ENCODE measurements at regions not wholly inside any gene's neighbourhood (a gene's known extent, or its start where the extent isn't known, plus 50 kb on each side); places are given as distances from the start of the nearest gene placed in this dataset.

DNA sequence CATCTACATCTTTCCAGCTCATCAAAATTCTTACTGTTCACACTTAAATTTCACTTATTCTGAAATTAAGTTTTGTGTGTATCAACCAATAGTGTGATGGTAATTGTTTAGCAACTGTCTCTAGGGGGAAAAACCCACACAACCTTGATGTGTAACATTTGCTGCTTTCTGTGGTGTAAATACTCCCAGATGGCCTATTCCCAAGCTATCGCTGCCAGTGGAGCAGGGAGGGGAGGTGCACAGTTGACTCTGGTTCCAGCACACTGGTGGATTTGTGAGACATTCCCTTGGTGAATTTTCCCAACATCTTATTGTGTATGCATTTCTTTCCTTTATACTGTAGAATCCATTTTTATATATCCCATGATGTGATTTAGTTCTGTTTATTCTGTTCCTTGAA is 275.9 kb upstream of the SHH start (continued):
- no peak for TF ChIP-seq EZH2 (IDR thresholded peaks at IDR 0.05; ENCODE audit: low read depth, unreplicated experiment)

DNA sequence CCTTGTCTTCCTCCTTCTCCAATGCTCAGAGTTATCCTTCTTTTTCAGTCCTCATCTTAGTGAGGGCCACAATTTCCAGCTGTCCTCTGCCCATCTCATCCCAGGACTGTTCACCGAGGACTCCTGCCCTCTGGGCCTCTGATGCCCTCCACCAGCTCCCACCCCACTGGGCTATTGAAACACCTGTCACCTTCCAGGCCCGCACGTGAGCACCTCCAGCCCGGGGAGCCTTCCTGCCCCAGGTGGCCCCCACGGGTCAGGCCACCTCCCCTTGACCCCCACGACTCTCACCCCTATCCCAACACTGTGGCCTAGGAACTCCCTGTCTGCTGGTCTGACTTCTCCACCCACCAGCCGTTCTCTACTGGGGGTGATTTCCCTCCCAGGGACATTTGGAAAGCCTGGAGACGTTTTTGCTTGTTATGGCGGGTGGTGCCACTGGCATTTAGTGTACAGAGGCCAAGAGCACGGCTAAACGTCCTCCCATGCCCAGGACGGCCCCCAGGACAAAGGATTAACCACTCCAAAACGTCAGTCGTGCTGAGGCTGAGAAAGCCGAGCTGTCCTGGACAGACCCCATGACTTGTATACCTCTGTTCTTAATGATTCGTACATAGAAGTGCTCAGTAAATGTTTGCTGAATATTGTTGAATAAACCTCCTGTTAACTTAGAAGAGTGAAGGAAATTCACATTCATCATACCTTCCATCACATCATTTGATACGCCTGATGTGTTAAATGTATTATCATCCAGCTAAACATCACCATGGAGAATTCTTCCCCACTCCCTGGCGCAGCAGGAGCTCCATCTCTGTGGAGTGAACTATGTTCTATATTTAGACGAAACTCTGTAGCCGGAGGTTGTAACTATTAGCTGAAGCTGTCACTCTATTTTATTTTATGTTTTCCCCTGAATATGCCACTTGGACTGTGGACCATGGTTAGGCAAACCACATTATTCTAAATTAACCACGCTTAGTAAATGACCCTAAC is 270.1 kb upstream of the SHH start:
- Mint-ChIP-seq H3K27ac (no peak overlapping the region), H3K27me3 (ENCODE audit: insufficient read depth, low read depth, poor library complexity) (peaks cover 2% of the 10 kb centered on the region), H3K36me3 (ENCODE audit: low read depth) (no peaks in the 10 kb centered on the region), H3K9me3 (no peaks in the 10 kb centered on the region), H3K4me3 (no peak overlapping the region), H3K4me1 (peaks cover 7% of the 10 kb centered on the region)
- Histone ChIP-seq H3K36me3 (ENCODE audit: insufficient read depth) (no peaks in the 10 kb centered on the region), H3K27ac (ENCODE audit: low read depth) (no peak overlapping the region), H3K4me1 (ENCODE audit: insufficient read depth) (no peaks in the 10 kb centered on the region), H2AFZ (no peak overlapping the region), H3K9me2 (ENCODE audit: insufficient read depth) (no peaks in the 10 kb centered on the region), H3K4me2 (no peak overlapping the region), H3K79me2 (replicated peaks; ENCODE audit: insufficient read depth) (no peaks in the 10 kb centered on the region), H3F3A (replicated peaks; ENCODE audit: low read depth) (no peaks in the 10 kb centered on the region), H3K27me3 (ENCODE audit: insufficient read depth) (no peaks in the 10 kb centered on the region), H4K20me1 (replicated peaks; ENCODE audit: insufficient read depth) (no peaks in the 10 kb centered on the region), H3K4me3 (no peak overlapping the region)
- no peak for ATAC-seq
- DNase-seq (ENCODE audit: low spot score): no peak
- TF ChIP-seq EZH2 (IDR thresholded peaks at IDR 0.05; ENCODE audit: low read depth, unreplicated experiment): no peak
- TF ChIP-seq NANOG (IDR thresholded peaks at IDR 0.05; ENCODE audit: borderline replicate concordance): no peak
- no peak for TF ChIP-seq JUNB (IDR thresholded peaks at IDR 0.05; ENCODE audit: unreplicated experiment)
- TF ChIP-seq ZNF331 (CRISPR knock-in tag; IDR thresholded peaks at IDR 0.05; ENCODE audit: low read depth): no peak
- TF ChIP-seq POLR2AphosphoS5 (IDR thresholded peaks at IDR 0.05; ENCODE audit: low read depth): no peak
- no peak for TF ChIP-seq CREB1 (CRISPR knock-in tag; IDR thresholded peaks at IDR 0.05; ENCODE audit: low read depth)

DNA sequence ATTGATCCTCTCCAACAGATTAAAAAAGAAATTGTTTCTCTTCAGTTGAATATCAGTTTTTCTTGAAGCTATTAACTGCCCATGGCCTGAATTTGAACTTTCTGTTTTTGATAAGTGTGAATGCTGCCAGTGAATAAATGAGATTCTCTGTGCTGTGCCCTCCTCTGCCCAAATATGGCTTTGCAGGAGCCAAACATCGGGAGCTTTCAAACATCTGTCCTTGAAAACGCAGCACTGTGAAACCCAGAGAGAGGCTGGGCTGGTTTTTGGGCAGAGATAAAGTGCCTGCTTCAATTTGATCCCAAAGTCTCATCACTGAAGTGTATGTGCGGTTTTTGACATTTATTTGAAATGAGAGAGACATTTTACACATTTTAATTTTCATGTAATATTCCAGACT is 268.3 kb upstream of the SHH start:
- Histone ChIP-seq H3K27ac (ENCODE audit: low read depth) (no peak overlapping the region), H3K4me1 (ENCODE audit: insufficient read depth) (no peaks in the 10 kb centered on the region), H3K4me3 (no peak overlapping the region), H3K79me2 (replicated peaks; ENCODE audit: insufficient read depth) (no peaks in the 10 kb centered on the region), H3K9me2 (ENCODE audit: insufficient read depth) (no peaks in the 10 kb centered on the region), H3K27me3 (ENCODE audit: insufficient read depth) (no peaks in the 10 kb centered on the region), H3K4me2 (no peak overlapping the region), H4K20me1 (replicated peaks; ENCODE audit: insufficient read depth) (no peaks in the 10 kb centered on the region), H3K36me3 (ENCODE audit: insufficient read depth) (no peaks in the 10 kb centered on the region), H3F3A (replicated peaks; ENCODE audit: low read depth) (no peaks in the 10 kb centered on the region), H2AFZ (no peak overlapping the region)
- no peak overlapping the region for H3K27ac Mint-ChIP-seq
- H3K4me1 Mint-ChIP-seq: peaks cover 7% of the 10 kb centered on the region
- no peak for TF ChIP-seq STAT1 (IDR thresholded peaks at IDR 0.05; ENCODE audit: unreplicated experiment)
- TF ChIP-seq, protein P1, sequence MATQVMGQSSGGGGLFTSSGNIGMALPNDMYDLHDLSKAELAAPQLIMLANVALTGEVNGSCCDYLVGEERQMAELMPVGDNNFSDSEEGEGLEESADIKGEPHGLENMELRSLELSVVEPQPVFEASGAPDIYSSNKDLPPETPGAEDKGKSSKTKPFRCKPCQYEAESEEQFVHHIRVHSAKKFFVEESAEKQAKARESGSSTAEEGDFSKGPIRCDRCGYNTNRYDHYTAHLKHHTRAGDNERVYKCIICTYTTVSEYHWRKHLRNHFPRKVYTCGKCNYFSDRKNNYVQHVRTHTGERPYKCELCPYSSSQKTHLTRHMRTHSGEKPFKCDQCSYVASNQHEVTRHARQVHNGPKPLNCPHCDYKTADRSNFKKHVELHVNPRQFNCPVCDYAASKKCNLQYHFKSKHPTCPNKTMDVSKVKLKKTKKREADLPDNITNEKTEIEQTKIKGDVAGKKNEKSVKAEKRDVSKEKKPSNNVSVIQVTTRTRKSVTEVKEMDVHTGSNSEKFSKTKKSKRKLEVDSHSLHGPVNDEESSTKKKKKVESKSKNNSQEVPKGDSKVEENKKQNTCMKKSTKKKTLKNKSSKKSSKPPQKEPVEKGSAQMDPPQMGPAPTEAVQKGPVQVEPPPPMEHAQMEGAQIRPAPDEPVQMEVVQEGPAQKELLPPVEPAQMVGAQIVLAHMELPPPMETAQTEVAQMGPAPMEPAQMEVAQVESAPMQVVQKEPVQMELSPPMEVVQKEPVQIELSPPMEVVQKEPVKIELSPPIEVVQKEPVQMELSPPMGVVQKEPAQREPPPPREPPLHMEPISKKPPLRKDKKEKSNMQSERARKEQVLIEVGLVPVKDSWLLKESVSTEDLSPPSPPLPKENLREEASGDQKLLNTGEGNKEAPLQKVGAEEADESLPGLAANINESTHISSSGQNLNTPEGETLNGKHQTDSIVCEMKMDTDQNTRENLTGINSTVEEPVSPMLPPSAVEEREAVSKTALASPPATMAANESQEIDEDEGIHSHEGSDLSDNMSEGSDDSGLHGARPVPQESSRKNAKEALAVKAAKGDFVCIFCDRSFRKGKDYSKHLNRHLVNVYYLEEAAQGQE (IDR thresholded peaks at IDR 0.05; ENCODE audit: unreplicated experiment): no peak
- TF ChIP-seq ZNF114 (CRISPR knock-in tag; IDR thresholded peaks at IDR 0.05): no peak
- ATAC-seq (no peak), DNase-seq (ENCODE audit: low spot score) (no peak)
- peaks cover 2% of the 10 kb centered on the region for H3K27me3 Mint-ChIP-seq (ENCODE audit: insufficient read depth, low read depth, poor library complexity)
- H3K9me3 Mint-ChIP-seq: no peaks in the 10 kb centered on the region
- no peak overlapping the region for H3K4me3 Mint-ChIP-seq
- H3K36me3 Mint-ChIP-seq (ENCODE audit: low read depth): no peaks in the 10 kb centered on the region

All from GM23338 (cell line).